ENCODE measurements at regions not wholly inside any gene's neighbourhood (a gene's known extent, or its start where the extent isn't known, plus 50 kb on each side); places are given as distances from the start of the nearest gene placed in this dataset.

DNA sequence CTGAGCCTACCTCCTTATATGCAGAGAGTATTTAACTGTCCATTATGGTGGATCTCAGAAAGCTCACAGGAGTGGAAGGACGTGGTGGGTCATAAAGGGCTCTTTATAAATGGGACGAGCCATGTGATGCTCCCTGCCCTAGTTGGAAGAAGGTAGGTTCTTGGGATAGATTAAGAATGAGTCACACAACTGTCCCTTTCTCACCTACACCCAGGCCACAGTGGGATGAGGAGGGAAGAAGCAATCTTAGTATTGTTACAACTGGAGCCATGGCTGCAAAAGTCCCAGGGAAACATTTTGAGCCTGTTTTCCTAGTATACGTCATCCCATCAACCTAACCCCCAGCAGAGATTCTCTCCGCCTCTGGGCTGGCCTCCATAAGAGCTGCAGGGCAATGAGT, 229.9 kb downstream of the TTC32 start:
- H3K27ac ChIP-seq (ENCODE audit: low read depth, low read length, poor library complexity, severe bottlenecking): no peak overlapping the region
- intact Hi-C loops (cut with micrococcal nuclease; ENCODE audit: unreplicated experiment): no loop called here
- peaks cover 8% of the 10 kb centered on the region for H3K4me1 ChIP-seq (ENCODE audit: insufficient read depth, low read length, poor library complexity, severe bottlenecking)
- no TSS peak for BruUV-seq (replicated peaks)
- H3K4me3 ChIP-seq (ENCODE audit: low read depth, low read length, poor library complexity, severe bottlenecking): no peak overlapping the region
- no peak for TF ChIP-seq EZH2 (IDR thresholded peaks at IDR 0.05; ENCODE audit: borderline replicate concordance, low read depth, low read length, poor library complexity, severe bottlenecking)
- TF ChIP-seq, protein P1, sequence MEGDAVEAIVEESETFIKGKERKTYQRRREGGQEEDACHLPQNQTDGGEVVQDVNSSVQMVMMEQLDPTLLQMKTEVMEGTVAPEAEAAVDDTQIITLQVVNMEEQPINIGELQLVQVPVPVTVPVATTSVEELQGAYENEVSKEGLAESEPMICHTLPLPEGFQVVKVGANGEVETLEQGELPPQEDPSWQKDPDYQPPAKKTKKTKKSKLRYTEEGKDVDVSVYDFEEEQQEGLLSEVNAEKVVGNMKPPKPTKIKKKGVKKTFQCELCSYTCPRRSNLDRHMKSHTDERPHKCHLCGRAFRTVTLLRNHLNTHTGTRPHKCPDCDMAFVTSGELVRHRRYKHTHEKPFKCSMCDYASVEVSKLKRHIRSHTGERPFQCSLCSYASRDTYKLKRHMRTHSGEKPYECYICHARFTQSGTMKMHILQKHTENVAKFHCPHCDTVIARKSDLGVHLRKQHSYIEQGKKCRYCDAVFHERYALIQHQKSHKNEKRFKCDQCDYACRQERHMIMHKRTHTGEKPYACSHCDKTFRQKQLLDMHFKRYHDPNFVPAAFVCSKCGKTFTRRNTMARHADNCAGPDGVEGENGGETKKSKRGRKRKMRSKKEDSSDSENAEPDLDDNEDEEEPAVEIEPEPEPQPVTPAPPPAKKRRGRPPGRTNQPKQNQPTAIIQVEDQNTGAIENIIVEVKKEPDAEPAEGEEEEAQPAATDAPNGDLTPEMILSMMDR (conservative IDR thresholded peaks at IDR 0.05; ENCODE audit: low read depth, low read length): no peak
- no peaks in the 10 kb centered on the region for H3K36me3 ChIP-seq (ENCODE audit: insufficient read depth, low read length, poor library complexity, severe bottlenecking)
- no peak for DNase-seq (ENCODE audit: low spot score)
- peaks cover 12% of the 10 kb centered on the region for H3K27me3 ChIP-seq (replicated peaks; ENCODE audit: insufficient read depth, low read depth, low read length, poor library complexity)
- ChIA-PET CTCF (no interaction called here), POLR2A (ENCODE audit: low non-redundant PET) (no interaction called here)
- H3K9me3 ChIP-seq (ENCODE audit: low read depth, low read length, poor library complexity, severe bottlenecking): no peaks in the 10 kb centered on the region

DNA sequence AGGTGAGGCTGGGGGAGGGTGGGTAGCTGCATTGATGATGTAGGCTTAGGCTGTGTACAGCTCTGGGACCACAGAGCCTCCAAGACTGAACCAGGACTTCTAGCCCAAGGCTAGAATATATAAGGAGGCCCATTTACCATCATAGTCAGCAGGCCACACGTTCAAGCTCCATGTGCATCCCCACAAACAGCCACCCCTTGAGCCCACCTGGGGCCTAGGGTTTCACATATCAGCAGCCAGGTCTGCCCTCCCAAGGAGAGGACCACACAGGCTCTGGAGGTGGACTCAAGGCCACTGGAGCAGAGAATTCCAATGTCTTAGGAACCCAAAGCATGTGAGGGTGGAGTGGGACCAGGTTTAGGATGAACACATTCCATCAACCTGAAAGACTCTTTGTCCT, 230.5 kb downstream of the TTC32 start:
- Histone ChIP-seq H3K27ac (ENCODE audit: low read depth, low read length, poor library complexity, severe bottlenecking) (no peak overlapping the region), H3K4me3 (ENCODE audit: low read depth, low read length, poor library complexity, severe bottlenecking) (no peak overlapping the region), H3K9me3 (ENCODE audit: low read depth, low read length, poor library complexity, severe bottlenecking) (no peaks in the 10 kb centered on the region), H3K27me3 (replicated peaks; ENCODE audit: insufficient read depth, low read depth, low read length, poor library complexity) (peaks cover 12% of the 10 kb centered on the region), H3K4me1 (ENCODE audit: insufficient read depth, low read length, poor library complexity, severe bottlenecking) (peaks cover 8% of the 10 kb centered on the region), H3K36me3 (ENCODE audit: insufficient read depth, low read length, poor library complexity, severe bottlenecking) (no peaks in the 10 kb centered on the region)
- no peak for DNase-seq (ENCODE audit: low spot score)
- CTCF ChIA-PET: no interaction called here
- TF ChIP-seq EZH2 (IDR thresholded peaks at IDR 0.05; ENCODE audit: borderline replicate concordance, low read depth, low read length, poor library complexity, severe bottlenecking): no peak
- TF ChIP-seq, protein P1 (conservative IDR thresholded peaks at IDR 0.05; ENCODE audit: low read depth, low read length): no peak
- intact Hi-C loops (cut with micrococcal nuclease; ENCODE audit: unreplicated experiment): no loop called here
- POLR2A ChIA-PET (ENCODE audit: low non-redundant PET): no interaction called here
- no TSS peak for BruUV-seq (replicated peaks)

DNA sequence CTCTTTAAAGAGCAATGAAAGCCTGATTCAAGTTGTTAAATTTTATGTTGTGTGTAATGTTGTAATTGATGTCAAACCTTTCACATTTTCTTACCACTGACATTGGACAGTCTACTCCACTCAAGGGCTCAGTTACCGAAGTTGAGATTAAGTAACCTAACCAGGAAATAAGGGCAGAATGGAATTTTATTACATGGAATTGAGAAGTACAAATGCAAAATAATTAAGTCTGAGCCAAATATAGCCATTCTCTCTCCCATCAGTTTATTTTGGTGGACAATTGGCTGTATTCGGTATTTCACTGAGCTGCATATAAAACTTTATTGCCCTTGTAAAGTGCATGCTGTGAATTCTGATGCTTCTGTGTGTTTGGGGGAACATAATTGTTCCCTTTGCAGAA, 231.5 kb downstream of the TTC32 start:
- CTCF ChIA-PET: no interaction called here
- no peak for TF ChIP-seq EZH2 (IDR thresholded peaks at IDR 0.05; ENCODE audit: borderline replicate concordance, low read depth, low read length, poor library complexity, severe bottlenecking)
- TF ChIP-seq, protein P1 (conservative IDR thresholded peaks at IDR 0.05; ENCODE audit: low read depth, low read length): no peak
- POLR2A ChIA-PET (ENCODE audit: low non-redundant PET): no interaction called here
- BruUV-seq (replicated peaks): no TSS peak
- Histone ChIP-seq H3K27me3 (replicated peaks; ENCODE audit: insufficient read depth, low read depth, low read length, poor library complexity) (peaks cover 12% of the 10 kb centered on the region), H3K36me3 (ENCODE audit: insufficient read depth, low read length, poor library complexity, severe bottlenecking) (no peaks in the 10 kb centered on the region), H3K9me3 (ENCODE audit: low read depth, low read length, poor library complexity, severe bottlenecking) (no peaks in the 10 kb centered on the region), H3K27ac (ENCODE audit: low read depth, low read length, poor library complexity, severe bottlenecking) (no peak overlapping the region), H3K4me3 (ENCODE audit: low read depth, low read length, poor library complexity, severe bottlenecking) (no peak overlapping the region), H3K4me1 (ENCODE audit: insufficient read depth, low read length, poor library complexity, severe bottlenecking) (peaks cover 8% of the 10 kb centered on the region)
- no peak for DNase-seq (ENCODE audit: low spot score)
- intact Hi-C loops (cut with micrococcal nuclease; ENCODE audit: unreplicated experiment): no loop called here
